GM19397 (cell line): ENCODE measurements at regions not wholly inside any gene's neighbourhood (a gene's known extent, or its start where the extent isn't known, plus 50 kb on each side); places are given as distances from the start of the nearest gene placed in this dataset.

Source experiments
- ATAC-seq: cut with Tn5 transposase; IDR thresholded peaks from one replicate; pipeline ENCODE4 v1.9.1; 2021; ENCODE audit warnings: mild to moderate bottlenecking, moderate library complexity; ENCODE audit not compliant: unreplicated experiment

DNA sequence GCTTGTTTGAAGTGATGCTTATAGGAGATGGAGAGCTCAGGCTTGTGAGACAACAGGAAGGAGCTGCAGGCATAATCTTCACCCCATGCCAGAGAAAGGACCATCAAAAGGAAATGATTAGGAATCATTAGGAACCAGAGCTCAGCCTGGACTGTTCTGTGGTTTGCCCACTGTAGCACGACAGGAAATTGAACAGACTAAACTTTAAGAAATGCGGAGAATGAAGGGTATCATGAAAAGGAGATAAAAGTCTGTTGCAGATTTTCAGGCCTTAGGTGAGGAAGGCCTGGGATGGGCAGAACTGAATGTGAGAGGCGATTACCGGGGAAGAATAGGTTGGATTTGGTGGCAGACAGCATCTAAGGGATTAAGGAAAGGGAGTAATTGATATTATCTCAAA is 292.0 kb upstream of the PLXNA2 start:
- no peak for ATAC-seq

GRCh38 chr1:208537198-208537597 is 293.0 kb upstream of the PLXNA2 start:
- ATAC-seq = no peak

DNA sequence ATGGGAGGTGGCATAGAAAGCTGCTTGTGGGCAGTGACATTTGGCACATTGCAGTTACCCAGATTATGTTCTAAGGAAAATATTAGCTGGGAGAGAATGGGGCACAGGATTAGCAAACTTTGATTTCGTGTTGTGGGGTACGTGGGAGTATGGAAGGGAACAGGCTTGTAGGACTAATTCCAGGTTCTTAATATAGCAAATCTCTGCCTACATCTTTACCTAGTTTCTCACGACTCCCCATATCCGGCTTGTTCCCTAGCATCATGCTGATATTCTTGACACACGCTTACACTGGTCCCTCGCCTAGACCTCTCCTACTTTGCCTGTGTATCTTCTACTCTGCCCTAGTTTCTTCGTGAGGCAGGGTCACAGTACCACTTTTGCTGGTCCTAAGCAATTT is 293.9 kb upstream of the PLXNA2 start:
- no peak for ATAC-seq

DNA sequence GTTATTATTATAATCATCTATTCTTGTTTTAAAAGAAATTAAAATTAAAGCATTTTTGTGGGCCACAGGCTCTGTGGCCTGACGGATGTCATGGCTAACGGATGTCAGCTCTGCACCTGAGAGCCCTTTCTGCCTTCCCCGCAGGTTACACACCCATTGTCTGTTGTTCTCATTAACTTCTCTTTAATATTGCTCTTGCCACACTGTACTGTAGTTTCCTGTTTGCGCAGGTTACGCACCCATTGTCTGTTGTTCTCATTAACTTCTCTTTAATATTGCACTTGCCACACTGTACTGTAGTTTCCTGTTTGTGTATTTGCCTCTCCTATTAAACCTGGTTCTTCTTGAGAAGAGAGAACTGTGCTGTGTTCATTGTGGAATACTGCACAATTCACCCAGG is 294.4 kb upstream of the PLXNA2 start:
- ATAC-seq = no peak

- ATAC-seq = no peak
These were observed 296.5 kb upstream of the PLXNA2 start for GRCh38 chr1:208540724-208541123.

- ATAC-seq = no peak
These were observed 297.2 kb upstream of the PLXNA2 start for GRCh38 chr1:208541225-208541855.

GRCh38 chr1:208542309-208542708 is 298.1 kb upstream of the PLXNA2 start:
- no peak for ATAC-seq

GRCh38 chr1:208544053-208544452 is 299.9 kb upstream of the PLXNA2 start:
- no peak for ATAC-seq

DNA sequence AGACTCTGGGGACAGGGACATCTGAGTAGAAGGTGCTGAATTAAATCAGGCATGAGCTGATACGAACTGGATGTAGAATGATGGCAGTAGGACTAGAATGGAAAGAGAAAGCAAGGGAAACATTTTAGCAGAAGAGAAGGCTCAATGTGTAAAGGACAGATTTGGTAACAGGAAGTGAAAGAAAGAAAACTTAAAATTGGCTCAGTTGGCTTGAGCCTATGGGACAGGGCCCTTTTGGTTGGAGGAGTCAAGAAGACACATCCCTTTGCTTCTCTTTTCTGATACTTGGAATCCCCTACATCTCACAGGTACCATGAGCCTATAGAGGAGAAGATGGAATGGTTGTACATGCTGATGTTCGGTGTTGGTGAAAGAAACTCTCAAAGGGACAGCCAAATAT is 300.6 kb upstream of the PLXNA2 start:
- no peak for ATAC-seq

GRCh38 chr1:208551024-208551423 is 306.8 kb upstream of the PLXNA2 start:
- ATAC-seq = no peak

- no peak for ATAC-seq
These were observed 307.6 kb upstream of the PLXNA2 start for GRCh38 chr1:208551633-208552320.

GRCh38 chr1:208552928-208553327 is 308.7 kb upstream of the PLXNA2 start:
- no peak for ATAC-seq

- ATAC-seq = no peak
These were observed 312.3 kb upstream of the PLXNA2 start for GRCh38 chr1:208556461-208556860.

- ATAC-seq = no peak
These were observed 313.0 kb upstream of the PLXNA2 start for GRCh38 chr1:208557046-208557722.

DNA sequence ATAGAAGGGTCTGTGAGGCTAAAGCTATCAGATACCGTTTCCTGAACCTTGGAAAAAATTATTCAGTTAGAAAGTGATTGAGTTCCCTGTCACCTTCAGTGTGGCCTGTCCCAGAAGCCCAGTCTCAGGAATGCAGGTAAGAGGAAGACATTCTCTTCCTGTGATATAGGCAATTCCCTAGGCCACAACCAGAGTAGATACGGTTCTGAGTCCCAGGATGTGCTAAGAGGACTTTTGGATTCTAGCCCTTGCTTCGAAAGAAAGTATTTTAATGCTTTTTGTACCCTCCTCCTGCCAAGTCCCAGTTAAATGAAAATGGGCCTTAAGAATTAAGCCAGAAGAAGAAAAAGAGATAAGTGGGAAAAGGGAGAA is 313.5 kb upstream of the PLXNA2 start:
- ATAC-seq = no peak

DNA sequence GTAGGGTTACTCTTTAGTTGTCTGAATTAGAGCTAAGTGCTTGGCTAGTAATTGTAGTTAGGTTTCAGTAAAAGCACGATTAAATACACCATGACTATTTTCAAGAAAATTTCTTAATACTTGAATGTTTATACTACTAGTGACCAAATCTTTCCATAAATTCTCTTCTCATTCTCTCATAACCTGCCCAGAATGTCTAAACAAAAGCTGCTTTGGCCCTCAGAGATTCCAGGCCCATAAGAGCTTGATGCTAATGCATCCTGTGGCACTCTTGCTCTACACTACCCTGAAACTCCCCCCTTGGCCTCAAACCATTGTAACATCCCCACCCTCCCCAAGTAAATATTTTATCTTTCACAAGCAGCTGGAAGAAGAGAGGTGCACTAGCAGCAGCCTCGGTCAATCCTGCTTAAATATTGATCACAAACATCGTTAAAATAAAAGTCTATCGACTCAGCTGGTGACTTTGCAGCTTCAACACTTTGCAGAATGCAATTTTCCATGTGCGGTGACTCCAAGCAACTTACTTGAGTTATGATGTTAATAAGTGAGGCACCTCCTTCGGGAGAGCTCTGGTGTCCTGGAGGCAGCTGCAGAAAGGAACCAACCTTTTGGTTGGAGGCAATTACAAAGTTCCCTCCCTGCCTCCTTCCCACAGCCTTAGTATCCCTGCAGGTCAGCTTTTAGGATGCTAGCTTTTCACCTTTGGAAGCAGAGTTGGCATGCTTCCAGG is 315.6 kb upstream of the PLXNA2 start:
- ATAC-seq = no peak

GRCh38 chr1:208562151-208562960 is 318.2 kb upstream of the PLXNA2 start:
- ATAC-seq = no peak

- ATAC-seq = no peak
These were observed 320.3 kb upstream of the PLXNA2 start for GRCh38 chr1:208564466-208564865.

DNA sequence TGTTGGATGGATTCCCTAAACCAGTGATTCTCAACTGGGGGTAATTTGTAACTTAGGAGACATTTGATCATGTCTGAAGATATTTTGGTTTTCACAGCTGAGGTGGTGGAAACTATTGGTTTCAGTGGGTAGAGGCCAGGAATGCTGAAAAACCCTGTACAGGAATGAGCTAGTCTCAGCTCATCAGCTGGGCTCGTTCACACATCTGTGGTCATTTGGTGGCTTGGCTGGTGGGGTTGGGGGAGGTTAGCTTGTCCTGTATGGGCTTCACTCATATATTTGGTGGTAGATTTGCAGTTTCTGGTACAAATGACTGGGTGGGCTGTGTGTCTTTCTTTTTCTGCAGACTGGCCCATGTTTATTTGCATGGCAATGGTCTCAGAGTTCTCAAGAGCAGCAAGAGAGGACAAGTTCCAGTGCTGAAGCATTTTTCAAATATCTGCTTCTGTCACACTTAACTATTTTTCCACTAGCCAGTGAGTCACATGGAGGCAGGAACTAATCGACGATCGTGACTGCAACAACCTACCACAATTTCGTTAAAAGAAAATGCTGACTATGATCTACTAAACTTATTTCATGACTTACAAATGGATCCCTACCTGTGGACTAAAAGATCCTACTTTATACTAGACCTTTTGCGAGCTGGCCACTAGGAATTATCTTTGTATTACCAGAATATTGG is 321.7 kb upstream of the PLXNA2 start:
- no peak for ATAC-seq

DNA sequence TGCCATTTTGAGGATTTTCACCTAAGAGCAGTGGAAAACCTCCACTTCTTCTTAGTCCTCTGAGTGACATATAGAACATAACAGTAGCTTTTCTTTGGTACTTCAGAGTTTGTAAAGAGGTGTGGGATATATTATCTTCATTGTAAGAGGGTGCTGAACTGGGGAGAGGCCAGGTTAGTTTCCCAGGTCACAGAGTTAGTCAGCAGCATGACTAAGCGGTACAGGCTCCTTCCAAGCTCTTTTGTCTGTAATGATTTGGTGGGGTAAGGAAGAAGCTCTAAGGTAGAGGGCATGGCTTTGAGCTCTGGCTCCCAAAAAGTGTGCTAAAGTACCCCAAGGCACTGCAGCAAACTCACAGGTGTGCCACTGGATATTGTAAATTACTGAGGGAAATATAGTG is 325.0 kb upstream of the PLXNA2 start:
- ATAC-seq = no peak
